NCI-H146 treated with DMSO at 0.1 percent for 48 hours (cell line): ENCODE measurements at regions not wholly inside any gene's neighbourhood (a gene's known extent, or its start where the extent isn't known, plus 50 kb on each side); places are given as distances from the start of the nearest gene placed in this dataset.
"Not testable (repeated sequence)": the region's sequence is repeated elsewhere in the genome, so short reads cannot be mapped to it uniquely, and the experiment has no call there.

Experiments
- DNase-seq: peaks from one replicate; lab custom pipeline; 2025; ENCODE audit not compliant: unreplicated experiment; lab: John Stamatoyannopoulos, UW

GRCh38 chr14:97068293-97068692 lies 271.1 kb downstream of the VRK1 start:
- not testable (repeated sequence) for DNase-seq

- no peak for DNase-seq
Measured at GRCh38 chr14:97070259-97070658, 273.1 kb downstream of the VRK1 start.

- no peak for DNase-seq
Measured at GRCh38 chr14:97071177-97071576, 274.0 kb downstream of the VRK1 start.

DNA sequence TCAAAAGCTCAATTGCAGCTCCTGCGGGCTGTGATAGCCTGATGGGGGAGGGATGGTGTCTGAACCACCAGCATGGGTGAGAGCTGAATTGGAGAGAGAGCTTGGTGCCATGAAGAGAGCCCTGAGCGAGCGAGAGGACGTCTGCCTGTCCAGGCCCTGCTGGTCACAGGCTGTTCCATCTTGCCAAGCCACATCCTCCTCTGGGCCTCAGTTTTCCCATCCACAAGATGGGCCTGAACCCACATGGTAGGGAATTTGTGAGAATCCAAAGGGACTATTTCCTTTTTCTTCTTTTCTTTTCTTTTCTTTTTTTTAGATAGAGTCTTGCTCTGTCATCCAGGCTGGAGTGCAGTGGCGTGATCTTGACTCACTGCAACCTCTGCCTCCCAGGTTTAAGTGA lies 276.4 kb downstream of the VRK1 start:
- no peak for DNase-seq

DNA sequence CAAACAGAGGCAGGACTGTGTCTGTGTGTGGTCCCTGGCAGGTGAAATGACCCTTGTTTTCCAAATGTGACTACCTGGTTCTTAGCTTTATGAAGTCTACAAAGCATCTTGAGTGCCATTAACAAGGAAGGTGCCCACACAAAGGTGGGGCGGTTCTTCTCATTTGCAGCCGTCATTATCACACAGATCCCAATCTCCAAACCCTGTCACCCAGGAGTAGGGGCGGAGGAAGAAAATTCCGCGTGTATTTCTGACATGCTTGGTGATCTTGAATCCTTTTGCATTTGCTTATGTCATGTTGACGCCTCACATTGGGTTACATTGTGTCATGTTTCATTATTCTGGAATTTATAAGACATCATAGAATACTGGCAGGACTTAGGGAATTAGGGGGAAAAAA lies 277.3 kb downstream of the VRK1 start:
- DNase-seq = no peak

- DNase-seq = no peak
Measured at GRCh38 chr14:97074856-97075255, 277.7 kb downstream of the VRK1 start.

- DNase-seq = no peak
Measured at GRCh38 chr14:97077253-97077653, 280.1 kb downstream of the VRK1 start.

- no peak for DNase-seq
Measured at GRCh38 chr14:97077687-97078086, 280.5 kb downstream of the VRK1 start.

GRCh38 chr14:97080991-97081390 lies 283.8 kb downstream of the VRK1 start:
- DNase-seq = no peak

DNA sequence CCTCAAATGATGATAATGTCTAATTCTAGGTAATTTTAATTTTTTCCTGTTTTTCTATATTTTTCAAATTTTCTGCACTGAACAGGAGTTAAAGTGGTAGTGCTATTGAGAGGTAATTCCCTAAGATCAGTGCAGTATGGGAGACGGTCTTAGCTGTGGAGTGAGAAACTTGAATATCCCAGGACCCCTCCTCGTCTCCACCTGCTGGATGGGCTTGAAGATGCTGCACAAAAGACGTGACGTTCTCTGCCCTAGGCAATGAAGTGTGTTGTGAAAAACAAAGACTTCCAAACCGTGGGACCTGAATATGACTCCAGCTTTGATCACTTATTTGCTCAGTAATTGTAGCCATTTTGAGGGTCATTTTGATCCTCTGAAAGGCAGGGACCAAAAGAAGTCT lies 298.1 kb downstream of the VRK1 start:
- no peak for DNase-seq

GRCh38 chr14:97097296-97097695 lies 300.1 kb downstream of the VRK1 start:
- DNase-seq = no peak

DNA sequence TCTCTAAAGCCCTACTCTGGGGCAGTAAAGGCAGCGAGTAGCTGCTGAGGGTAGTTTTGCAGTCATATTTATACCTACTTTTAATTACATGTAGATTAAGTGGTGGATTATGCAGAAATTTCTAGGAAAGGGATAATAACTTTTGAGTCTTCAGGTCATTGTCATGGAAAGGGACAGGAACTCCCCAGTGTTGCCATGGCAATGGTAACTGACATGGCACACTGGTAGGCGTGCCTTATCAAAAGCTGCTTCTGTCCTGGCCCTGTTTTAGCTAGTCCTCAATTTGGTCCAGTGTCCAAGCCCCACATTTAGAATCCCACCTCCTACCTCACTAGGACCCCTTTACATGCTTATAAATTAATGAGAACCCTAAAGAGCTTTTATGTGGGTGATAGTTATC lies 303.1 kb downstream of the VRK1 start:
- DNase-seq = no peak

DNA sequence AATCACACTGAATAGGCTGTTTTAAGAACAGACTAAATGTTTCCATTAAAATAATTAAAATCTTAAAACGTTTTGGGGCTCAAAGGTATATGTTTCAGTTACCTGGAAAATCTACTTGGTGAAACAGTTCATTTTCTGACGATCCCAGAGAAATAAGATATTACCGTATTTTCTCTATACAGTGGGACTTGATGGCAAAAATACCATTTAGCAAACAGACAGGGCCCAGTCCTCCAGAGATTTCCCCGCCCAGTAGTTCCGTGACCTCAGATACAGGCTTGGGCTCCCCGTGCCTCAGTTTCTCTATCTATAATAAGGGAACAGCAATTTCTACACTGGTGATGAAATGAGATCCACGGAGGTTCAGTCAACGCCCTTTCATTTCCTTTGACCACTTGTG lies 304.4 kb downstream of the VRK1 start:
- no peak for DNase-seq

- no peak for DNase-seq
Measured at GRCh38 chr14:97104029-97104428, 306.8 kb downstream of the VRK1 start.

DNA sequence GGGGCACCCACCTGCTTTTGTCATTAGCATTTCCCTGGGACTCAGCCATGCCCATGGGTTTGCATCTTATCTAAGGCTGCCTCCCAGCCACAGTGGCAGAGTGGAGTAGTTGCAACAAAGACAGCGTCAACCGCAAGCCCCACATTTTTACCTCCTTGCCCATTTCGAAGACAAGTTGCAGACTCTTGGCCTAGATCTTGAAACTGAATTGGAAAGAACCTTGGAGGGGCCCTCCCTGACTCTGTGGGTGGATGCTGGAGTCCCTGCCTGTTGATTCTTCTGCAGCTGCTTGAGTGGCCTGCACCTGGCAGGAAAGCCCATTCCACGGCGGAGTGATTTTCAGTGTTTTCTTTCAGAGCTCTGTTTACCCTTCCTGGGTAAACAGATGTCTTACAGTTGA lies 309.0 kb downstream of the VRK1 start:
- no peak for DNase-seq

DNA sequence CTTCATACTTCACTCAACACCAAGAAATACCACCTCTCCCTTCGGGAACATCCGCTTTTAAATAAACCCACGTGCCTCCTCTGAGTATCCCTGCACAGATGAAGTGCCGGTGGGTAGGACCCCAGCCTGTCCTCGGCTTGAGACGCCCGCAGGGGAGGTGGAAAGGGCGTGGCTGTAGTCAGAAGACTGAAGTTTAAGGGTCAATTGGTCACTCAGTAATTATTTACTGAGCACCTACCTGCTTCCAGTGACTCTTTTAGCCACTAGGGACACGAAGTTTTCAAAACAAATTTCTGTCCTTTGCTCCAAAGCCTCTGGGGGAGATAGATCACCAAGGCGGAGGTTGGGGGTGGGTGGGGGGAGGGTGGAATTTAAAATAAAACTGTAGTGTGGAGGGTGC lies 309.4 kb downstream of the VRK1 start:
- DNase-seq = no peak

DNA sequence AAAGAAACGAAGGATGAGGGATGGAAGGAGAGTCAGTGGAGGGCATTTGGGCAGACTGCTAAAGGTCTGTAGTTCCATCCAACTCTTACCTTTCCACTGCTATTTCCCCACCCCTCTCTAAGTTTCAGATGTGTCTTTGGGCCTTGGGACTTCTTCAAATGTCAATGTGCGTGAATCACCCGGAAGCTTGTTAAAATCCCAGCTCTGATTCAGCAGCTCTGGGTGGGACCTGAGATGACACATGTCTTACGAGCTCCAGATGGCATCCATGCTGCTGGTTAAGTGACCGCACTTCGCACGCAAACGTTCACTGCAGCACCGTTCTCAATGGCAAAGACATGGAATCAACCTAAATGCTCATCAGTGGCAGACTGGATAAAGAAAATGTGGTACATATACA lies 309.9 kb downstream of the VRK1 start:
- DNase-seq = no peak

DNA sequence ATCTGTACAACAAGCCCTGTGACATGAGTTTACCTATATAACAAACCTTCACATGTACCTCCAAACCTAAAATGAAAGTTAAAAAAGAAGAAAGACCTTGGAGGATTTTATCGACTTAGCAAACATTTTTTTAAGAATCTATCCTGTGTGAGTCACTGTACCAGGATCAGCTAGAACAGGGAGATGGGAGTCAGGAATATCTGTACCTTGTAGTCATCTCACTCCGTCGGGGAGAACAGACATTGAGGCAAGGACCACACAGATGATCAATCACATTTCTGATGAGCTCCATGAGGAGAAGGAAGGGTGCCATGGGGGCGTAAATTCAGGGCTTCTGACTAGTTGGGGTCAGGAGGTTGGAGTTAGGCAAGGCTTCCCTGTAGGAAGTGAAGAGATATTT lies 310.6 kb downstream of the VRK1 start:
- DNase-seq = no peak

GRCh38 chr14:97109234-97109633 lies 312.1 kb downstream of the VRK1 start:
- no peak for DNase-seq

- no peak for DNase-seq
Measured at GRCh38 chr14:97113339-97113738, 316.2 kb downstream of the VRK1 start.

DNA sequence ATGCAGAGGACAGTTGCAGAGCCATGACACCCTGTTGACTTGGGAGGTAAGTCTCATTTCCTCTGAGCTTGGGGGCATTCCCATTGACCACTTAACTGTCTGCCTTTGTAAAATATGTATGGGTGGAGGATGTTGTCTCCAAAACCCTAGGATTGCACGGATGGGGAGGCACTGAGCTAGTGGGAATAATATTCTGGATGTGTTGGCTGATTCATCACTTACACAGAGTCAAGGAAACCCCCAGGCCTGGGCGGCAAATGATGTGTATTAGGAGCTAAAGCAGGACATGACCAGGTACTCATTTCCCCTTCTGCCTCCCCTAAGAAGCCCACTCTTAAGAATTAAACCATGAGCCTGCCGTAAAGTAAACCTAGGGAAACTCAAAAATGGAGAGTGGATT lies 319.4 kb downstream of the VRK1 start:
- DNase-seq = no peak

GRCh38 chr14:97117693-97118092 lies 320.5 kb downstream of the VRK1 start:
- no peak for DNase-seq

DNA sequence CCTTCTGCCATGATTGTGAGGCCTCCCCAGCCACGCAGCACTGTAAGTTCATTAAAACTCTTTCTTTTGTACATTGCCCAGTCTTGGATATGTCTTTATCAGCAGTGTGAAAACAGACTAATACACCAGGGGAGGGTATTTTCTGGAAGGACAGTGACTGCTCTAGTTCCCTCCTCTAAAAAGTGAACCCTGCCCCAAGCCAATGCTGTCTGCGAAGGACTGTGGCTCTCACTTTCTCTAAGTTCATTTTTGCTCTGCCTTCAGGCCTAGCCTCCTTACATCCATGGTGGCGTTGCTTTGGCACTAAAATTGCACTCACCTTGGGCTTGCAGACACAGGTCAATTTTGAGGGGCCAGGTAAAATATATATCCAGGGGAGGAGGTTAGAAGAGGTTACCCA lies 323.0 kb downstream of the VRK1 start:
- no peak for DNase-seq

- DNase-seq = no peak
Measured at GRCh38 chr14:97120611-97121031, 323.4 kb downstream of the VRK1 start.
